IMR-90 (cell line): ENCODE measurements at regions not wholly inside any gene's neighbourhood (a gene's known extent, or its start where the extent isn't known, plus 50 kb on each side); places are given as distances from the start of the nearest gene placed in this dataset.

ENCODE experiments used
- ATAC-seq: fragments of 200-7000 bp; cut with Tn5 transposase; 2 replicates; pipeline ENCODE4 v1.9.1; 2020; ENCODE audit warnings: low read depth, mild to moderate bottlenecking, moderate library complexity
- BruUV-seq: library from RNA; stranded (reverse); fragments of 400-500 nt; replicated peaks from 2 replicates; lab custom pipeline; 2021; lab: Mats Ljungman, UMichigan
- CTCF ChIA-PET: fragments of 300-600 bp; formaldehyde crosslinking; extraction: SDS; loops from one replicate; lab custom pipeline; 2021; ENCODE audit warnings: antibody characterized with exemption; lab: Yijun Ruan, JAX
- POLR2A ChIA-PET: fragments of 300-600 bp; sonication (Branson Sonifier 250); formaldehyde crosslinking; loops from one replicate; lab custom pipeline; 2022; ENCODE audit warnings: antibody characterized with exemption; ENCODE audit not compliant: unreplicated experiment; lab: Charles Lee
- DNase-seq: peaks from one replicate; pipeline ENCODE4 v3.0.0; 2013
- H2AFZ ChIP-seq: replicated peaks from 2 replicates; pipeline ENCODE3; 2013; ENCODE audit warnings: low read length, mild to moderate bottlenecking; ENCODE audit not compliant: poor library complexity
- H2AK5ac ChIP-seq: 2 replicates; pipeline ENCODE4 v1.6.1; 2013; ENCODE audit warnings: low read depth, low read length, inconsistent platforms
- H2AK9ac ChIP-seq: replicated peaks from 2 replicates; pipeline ENCODE3; 2013; ENCODE audit warnings: mild to moderate bottlenecking, low read depth, low read length, moderate library complexity; ENCODE audit not compliant: poor library complexity
- H2BK120ac ChIP-seq: 2 replicates; pipeline ENCODE4 v1.6.1; 2013; ENCODE audit warnings: low read depth, low read length, inconsistent platforms
- H2BK15ac ChIP-seq: 3 replicates; pipeline ENCODE4 v1.6.1; 2013; ENCODE audit warnings: low read depth, low read length, inconsistent platforms
- H2BK20ac ChIP-seq: 2 replicates; pipeline ENCODE4 v1.6.1; 2013; ENCODE audit warnings: low read depth, mild to moderate bottlenecking, inconsistent platforms, low read length, moderate library complexity
- H2BK5ac ChIP-seq: 2 replicates; pipeline ENCODE4 v1.6.1; 2013; ENCODE audit warnings: mild to moderate bottlenecking, low read depth, low read length, inconsistent platforms; ENCODE audit not compliant: poor library complexity, severe bottlenecking
- H3K14ac ChIP-seq: replicated peaks from 2 replicates; pipeline ENCODE4 v1.6.1; 2013; ENCODE audit warnings: low read depth, low read length, inconsistent platforms
- H3K18ac ChIP-seq: 2 replicates; pipeline ENCODE4 v1.6.1; 2013; ENCODE audit warnings: low read depth, low read length, control low read depth
- H3K23ac ChIP-seq: 2 replicates; pipeline ENCODE4 v1.6.1; 2013; ENCODE audit warnings: low read depth, low read length, inconsistent platforms
- H3K27ac ChIP-seq: 2 replicates; pipeline ENCODE4 v1.5.1; 2013; ENCODE audit warnings: mild to moderate bottlenecking, control low read depth, low read length; ENCODE audit not compliant: insufficient read depth
- H3K27me3 ChIP-seq: 2 replicates; pipeline ENCODE4 v1.6.1; 2013; ENCODE audit warnings: low read length; ENCODE audit not compliant: control insufficient read depth, insufficient read depth
- H3K36me3 ChIP-seq: 2 replicates; pipeline ENCODE4 v1.6.1; 2013; ENCODE audit warnings: low read length, mixed read lengths; ENCODE audit not compliant: control insufficient read depth, insufficient read depth
- H3K4ac ChIP-seq: 2 replicates; pipeline ENCODE4 v1.6.1; 2013; ENCODE audit warnings: low read depth, low read length, inconsistent platforms
- H3K4me1 ChIP-seq: 2 replicates; pipeline ENCODE4 v1.6.1; 2013; ENCODE audit warnings: low read length, mixed read lengths; ENCODE audit not compliant: control insufficient read depth, insufficient read depth
- H3K4me2 ChIP-seq: 2 replicates; pipeline ENCODE4 v1.6.1; 2013; ENCODE audit warnings: low read depth, mild to moderate bottlenecking, control low read depth, low read length, moderate library complexity
- H3K4me3 ChIP-seq: 2 replicates; pipeline ENCODE4 v1.5.1; 2013; ENCODE audit warnings: low read depth, mild to moderate bottlenecking, control low read depth, low read length, moderate library complexity; ENCODE audit not compliant: insufficient read depth
- H3K56ac ChIP-seq: 2 replicates; pipeline ENCODE4 v1.6.1; 2013; ENCODE audit warnings: low read length, inconsistent platforms; ENCODE audit not compliant: insufficient read depth; ENCODE audit errors: extremely low read depth
- H3K79me1 ChIP-seq, 2 experiments: 2 replicates each; pipeline ENCODE4 v1.6.1; 2013; ENCODE audit warnings: low read length in 2 of 2, inconsistent platforms in 1 of 2, low read depth in 1 of 2
- H3K9ac ChIP-seq: 2 replicates; pipeline ENCODE4 v1.6.1; 2013; ENCODE audit warnings: low read depth, low read length, control low read depth
- H3K9me1 ChIP-seq: 2 replicates; pipeline ENCODE4 v1.6.1; 2013; ENCODE audit warnings: low read length, inconsistent platforms; ENCODE audit not compliant: insufficient read depth
- H3K9me3 ChIP-seq: 2 replicates; pipeline ENCODE4 v1.6.1; 2013; ENCODE audit warnings: low read length; ENCODE audit not compliant: control insufficient read depth, insufficient read depth
- H4K20me1 ChIP-seq: 2 replicates; pipeline ENCODE4 v1.6.1; 2013; ENCODE audit warnings: low read length, inconsistent platforms; ENCODE audit not compliant: insufficient read depth
- H4K5ac ChIP-seq: 2 replicates; pipeline ENCODE4 v1.6.1; 2013; ENCODE audit warnings: mild to moderate bottlenecking, low read depth, low read length, control low read depth
- H4K8ac ChIP-seq, 2 experiments: 2 replicates each; pipeline ENCODE4 v1.6.1; 2013; ENCODE audit warnings: low read depth in 2 of 2, low read length in 2 of 2, control low read depth in 1 of 2, inconsistent platforms in 1 of 2
- H4K91ac ChIP-seq: 2 replicates; pipeline ENCODE4 v1.6.1; 2013; ENCODE audit warnings: low read depth, low read length, inconsistent platforms; ENCODE audit not compliant: insufficient read depth
- BHLHE40 ChIP-seq: fragments of 150-350 bp; IDR thresholded peaks from 2 replicates; pipeline ENCODE4 v1.6.1; 2016; ENCODE audit warnings: mild to moderate bottlenecking, low read depth, low read length
- CEBPB ChIP-seq: IDR thresholded peaks from 2 replicates; pipeline ENCODE4 v1.6.1; 2012; ENCODE audit warnings: low read depth, low read length, improper control_type of control experiment
- FOS ChIP-seq: fragments of 150-350 bp; IDR thresholded peaks from 2 replicates; pipeline ENCODE4 v1.6.1; 2016; ENCODE audit warnings: low read depth, low read length
- MAFK ChIP-seq: IDR thresholded peaks from 2 replicates; pipeline ENCODE4 v1.6.1; 2012; ENCODE audit warnings: low read depth, low read length, improper control_type of control experiment
- MAZ ChIP-seq: IDR thresholded peaks from 2 replicates; pipeline ENCODE4 v1.6.1; 2012; ENCODE audit warnings: low read depth, mild to moderate bottlenecking, low read length, improper control_type of control experiment, moderate library complexity, borderline replicate concordance
- MXI1 ChIP-seq: IDR thresholded peaks from 2 replicates; pipeline ENCODE4 v1.6.1; 2012; ENCODE audit warnings: low read depth, mild to moderate bottlenecking, low read length, moderate library complexity, borderline replicate concordance
- NFE2L2 ChIP-seq: fragments of 150-350 bp; IDR thresholded peaks from 2 replicates; pipeline ENCODE4 v1.6.1; 2016; ENCODE audit warnings: low read depth, mild to moderate bottlenecking, low read length
- POLR2A ChIP-seq: IDR thresholded peaks from 2 replicates; pipeline ENCODE4 v1.6.1; 2012; ENCODE audit warnings: mild to moderate bottlenecking, low read depth, low read length
- RAD21 ChIP-seq: IDR thresholded peaks from 2 replicates; pipeline ENCODE4 v1.6.1; 2012; ENCODE audit warnings: low read length, improper control_type of control experiment
- RFX5 ChIP-seq: IDR thresholded peaks from 2 replicates; pipeline ENCODE4 v1.8.0; 2012; ENCODE audit warnings: low read depth, mild to moderate bottlenecking, low read length, moderate library complexity
- SMC3 ChIP-seq: fragments of 150-350 bp; IDR thresholded peaks from 2 replicates; pipeline ENCODE4 v1.6.1; 2016; ENCODE audit warnings: low read depth, mild to moderate bottlenecking, antibody characterized with exemption, low read length, moderate library complexity
- whole genome bisulfite sequencing, 2 experiments: methylation state at CpG; one replicate each; pipeline versions ENCODE4 v1.1.5 to v1.1.7; 2013; ENCODE audit warnings: missing lambda C conversion rate in 2 of 2; ENCODE audit not compliant: insufficient read length in 1 of 2; ENCODE audit errors: extremely low coverage in 2 of 2; 5-methylcytosine and 5-hydroxymethylcytosine counted together
- dilution Hi-C: fragments of 300-500 bp; cut with HindIII; formaldehyde crosslinking; loops from one replicate; pipeline ENCODE4 v1.14.3; 2018; ENCODE audit warnings: low sequenced_read_pairs; ENCODE audit not compliant: unreplicated experiment
- in situ Hi-C: fragments of 300-500 bp; cut with MboI; formaldehyde crosslinking; loops from 3 replicates; pipeline ENCODE4 v1.14.3; 2019; ENCODE audit warnings: low sequenced_read_pairs, inconsistent platforms, mixed read lengths
- intact Hi-C: fragments of 100-400 bp; cut with micrococcal nuclease; formaldehyde crosslinking; loops from 2 replicates; pipeline ENCODE4 v1.10.0; 2022
- TF ChIP-seq, protein P1 (sequence below): conservative IDR thresholded peaks from 2 replicates; pipeline ENCODE4 v1.5.1; 2012; ENCODE audit warnings: mild to moderate bottlenecking, low read depth, low read length, improper control_type of control experiment
- TF ChIP-seq, protein P2 (sequence below): fragments of 150-350 bp; IDR thresholded peaks from 2 replicates; pipeline ENCODE4 v1.6.1; 2016; ENCODE audit warnings: low read depth, mild to moderate bottlenecking, low read length, moderate library complexity, borderline replicate concordance
- TF ChIP-seq, protein P3 (sequence below): fragments of 150-350 bp; IDR thresholded peaks from 2 replicates; pipeline ENCODE4 v1.6.1; 2017; ENCODE audit warnings: mild to moderate bottlenecking, antibody characterized with exemption, low read length, low read depth

DNA sequence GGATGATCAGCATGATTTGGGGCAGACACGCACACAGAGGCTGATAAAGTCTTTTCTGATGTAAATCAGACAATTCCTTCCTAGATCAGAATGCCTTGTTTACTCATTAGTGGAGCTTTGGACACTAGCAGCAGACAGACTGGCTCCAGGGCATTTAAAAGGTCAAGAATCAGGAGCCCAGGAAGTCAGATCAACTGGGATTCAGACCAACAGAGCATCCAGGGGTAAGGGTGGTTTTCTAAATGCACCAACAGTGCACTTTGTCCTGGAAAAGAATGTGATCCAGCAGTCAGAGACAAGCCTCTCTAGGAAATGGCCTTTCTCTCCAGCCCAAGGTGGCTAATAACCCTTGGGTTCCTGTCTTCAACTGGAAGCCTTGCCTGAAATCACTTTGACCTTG is 405.3 kb downstream of the MED13L start:
- H3K9ac ChIP-seq, result no peak overlapping the region
- ATAC-seq (no peak), DNase-seq (no peak)
- H3K4ac ChIP-seq, result no peak overlapping the region
- 67% methylated on average over 1 of the region's 1 CpG; no CpG with 5 or more reads in 1 of the 2 experiments for WGBS, 2 experiments
- H4K20me1 ChIP-seq, result no peaks in the 10 kb centered on the region
- H3K36me3 ChIP-seq, result no peaks in the 10 kb centered on the region
- dilution Hi-C loops, result no loop called here
- in situ Hi-C loops, result no loop called here
- H3K27ac ChIP-seq, result no peak overlapping the region
- H4K91ac ChIP-seq, result no peak overlapping the region
- H3K79me1 ChIP-seq, result no peaks in the 10 kb centered on the region
- no peak overlapping the region for H2AFZ ChIP-seq
- H4K8ac ChIP-seq, result no peak overlapping the region
- POLR2A ChIA-PET, result no interaction called here
- no peak overlapping the region for H3K4me2 ChIP-seq
- no peak overlapping the region for H4K5ac ChIP-seq
- no peaks in the 10 kb centered on the region for H3K4me1 ChIP-seq
- H3K9me3 ChIP-seq, result no peaks in the 10 kb centered on the region
- H2AK5ac ChIP-seq, result no peak overlapping the region
- no peak overlapping the region for H2BK5ac ChIP-seq
- no peak overlapping the region for H3K18ac ChIP-seq
- H3K4me3 ChIP-seq, result no peak overlapping the region
- H3K23ac ChIP-seq, result no peak overlapping the region
- H2AK9ac ChIP-seq, result no peak overlapping the region
- H2BK15ac ChIP-seq, result no peak overlapping the region
- no peaks in the 10 kb centered on the region; the same call in 1 of the 2 replicates for H3K27me3 ChIP-seq
- no peak overlapping the region for H3K14ac ChIP-seq
- H2BK120ac ChIP-seq, result no peak overlapping the region
- BruUV-seq, result no TSS peak
- no peak overlapping the region for H2BK20ac ChIP-seq
- intact Hi-C loops, result loop anchor here (5.0 kb wide), 1 partner anchor 1210 kb away; no protein-coding TSS in a partner anchor
- CTCF ChIA-PET, result no interaction called here
- no peak overlapping the region for H3K56ac ChIP-seq
- no peaks in the 10 kb centered on the region for H3K9me1 ChIP-seq
- TF ChIP-seq NFE2L2 (no peak), RAD21 (no peak), CEBPB (no peak), RFX5 (no peak), MXI1 (no peak), POLR2A (no peak), MAZ (no peak), SMC3 (no peak), BHLHE40 (no peak), MAFK (no peak), FOS (no peak)
- TF ChIP-seq, protein P1, sequence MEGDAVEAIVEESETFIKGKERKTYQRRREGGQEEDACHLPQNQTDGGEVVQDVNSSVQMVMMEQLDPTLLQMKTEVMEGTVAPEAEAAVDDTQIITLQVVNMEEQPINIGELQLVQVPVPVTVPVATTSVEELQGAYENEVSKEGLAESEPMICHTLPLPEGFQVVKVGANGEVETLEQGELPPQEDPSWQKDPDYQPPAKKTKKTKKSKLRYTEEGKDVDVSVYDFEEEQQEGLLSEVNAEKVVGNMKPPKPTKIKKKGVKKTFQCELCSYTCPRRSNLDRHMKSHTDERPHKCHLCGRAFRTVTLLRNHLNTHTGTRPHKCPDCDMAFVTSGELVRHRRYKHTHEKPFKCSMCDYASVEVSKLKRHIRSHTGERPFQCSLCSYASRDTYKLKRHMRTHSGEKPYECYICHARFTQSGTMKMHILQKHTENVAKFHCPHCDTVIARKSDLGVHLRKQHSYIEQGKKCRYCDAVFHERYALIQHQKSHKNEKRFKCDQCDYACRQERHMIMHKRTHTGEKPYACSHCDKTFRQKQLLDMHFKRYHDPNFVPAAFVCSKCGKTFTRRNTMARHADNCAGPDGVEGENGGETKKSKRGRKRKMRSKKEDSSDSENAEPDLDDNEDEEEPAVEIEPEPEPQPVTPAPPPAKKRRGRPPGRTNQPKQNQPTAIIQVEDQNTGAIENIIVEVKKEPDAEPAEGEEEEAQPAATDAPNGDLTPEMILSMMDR, result no peak
- TF ChIP-seq, protein P2, sequence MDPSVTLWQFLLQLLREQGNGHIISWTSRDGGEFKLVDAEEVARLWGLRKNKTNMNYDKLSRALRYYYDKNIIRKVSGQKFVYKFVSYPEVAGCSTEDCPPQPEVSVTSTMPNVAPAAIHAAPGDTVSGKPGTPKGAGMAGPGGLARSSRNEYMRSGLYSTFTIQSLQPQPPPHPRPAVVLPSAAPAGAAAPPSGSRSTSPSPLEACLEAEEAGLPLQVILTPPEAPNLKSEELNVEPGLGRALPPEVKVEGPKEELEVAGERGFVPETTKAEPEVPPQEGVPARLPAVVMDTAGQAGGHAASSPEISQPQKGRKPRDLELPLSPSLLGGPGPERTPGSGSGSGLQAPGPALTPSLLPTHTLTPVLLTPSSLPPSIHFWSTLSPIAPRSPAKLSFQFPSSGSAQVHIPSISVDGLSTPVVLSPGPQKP, result no peak
- TF ChIP-seq, protein P3, sequence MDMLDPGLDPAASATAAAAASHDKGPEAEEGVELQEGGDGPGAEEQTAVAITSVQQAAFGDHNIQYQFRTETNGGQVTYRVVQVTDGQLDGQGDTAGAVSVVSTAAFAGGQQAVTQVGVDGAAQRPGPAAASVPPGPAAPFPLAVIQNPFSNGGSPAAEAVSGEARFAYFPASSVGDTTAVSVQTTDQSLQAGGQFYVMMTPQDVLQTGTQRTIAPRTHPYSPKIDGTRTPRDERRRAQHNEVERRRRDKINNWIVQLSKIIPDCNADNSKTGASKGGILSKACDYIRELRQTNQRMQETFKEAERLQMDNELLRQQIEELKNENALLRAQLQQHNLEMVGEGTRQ, result no peak
